Epithelial cell of proximal tubule (primary cell): ENCODE measurements at regions not wholly inside any gene's neighbourhood (a gene's known extent, or its start where the extent isn't known, plus 50 kb on each side); places are given as distances from the start of the nearest gene placed in this dataset.
A peak's percentile ranks its signal among the peaks of the same experiment; 100 is the strongest.

Source experiments
- DNase-seq: peaks from one replicate; pipeline ENCODE4 v3.0.0-alpha.2; 2011; ENCODE audit warnings: low read depth
- H3K4me3 ChIP-seq: 2 replicates; pipeline ENCODE4 v1.5.1; 2011; ENCODE audit warnings: low read depth, mild to moderate bottlenecking, low read length
- TF ChIP-seq, protein P1 (sequence below): conservative IDR thresholded peaks from 2 replicates; pipeline ENCODE4 v1.5.1; 2012; ENCODE audit warnings: low read depth, mild to moderate bottlenecking, low read length

GRCh38 chrX:8346060-8346459, 118.6 kb upstream of the VCX3B start:
- H3K4me3 ChIP-seq = no peak overlapping the region
- TF ChIP-seq, protein P1, sequence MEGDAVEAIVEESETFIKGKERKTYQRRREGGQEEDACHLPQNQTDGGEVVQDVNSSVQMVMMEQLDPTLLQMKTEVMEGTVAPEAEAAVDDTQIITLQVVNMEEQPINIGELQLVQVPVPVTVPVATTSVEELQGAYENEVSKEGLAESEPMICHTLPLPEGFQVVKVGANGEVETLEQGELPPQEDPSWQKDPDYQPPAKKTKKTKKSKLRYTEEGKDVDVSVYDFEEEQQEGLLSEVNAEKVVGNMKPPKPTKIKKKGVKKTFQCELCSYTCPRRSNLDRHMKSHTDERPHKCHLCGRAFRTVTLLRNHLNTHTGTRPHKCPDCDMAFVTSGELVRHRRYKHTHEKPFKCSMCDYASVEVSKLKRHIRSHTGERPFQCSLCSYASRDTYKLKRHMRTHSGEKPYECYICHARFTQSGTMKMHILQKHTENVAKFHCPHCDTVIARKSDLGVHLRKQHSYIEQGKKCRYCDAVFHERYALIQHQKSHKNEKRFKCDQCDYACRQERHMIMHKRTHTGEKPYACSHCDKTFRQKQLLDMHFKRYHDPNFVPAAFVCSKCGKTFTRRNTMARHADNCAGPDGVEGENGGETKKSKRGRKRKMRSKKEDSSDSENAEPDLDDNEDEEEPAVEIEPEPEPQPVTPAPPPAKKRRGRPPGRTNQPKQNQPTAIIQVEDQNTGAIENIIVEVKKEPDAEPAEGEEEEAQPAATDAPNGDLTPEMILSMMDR = no peak
- no peak for DNase-seq

DNA sequence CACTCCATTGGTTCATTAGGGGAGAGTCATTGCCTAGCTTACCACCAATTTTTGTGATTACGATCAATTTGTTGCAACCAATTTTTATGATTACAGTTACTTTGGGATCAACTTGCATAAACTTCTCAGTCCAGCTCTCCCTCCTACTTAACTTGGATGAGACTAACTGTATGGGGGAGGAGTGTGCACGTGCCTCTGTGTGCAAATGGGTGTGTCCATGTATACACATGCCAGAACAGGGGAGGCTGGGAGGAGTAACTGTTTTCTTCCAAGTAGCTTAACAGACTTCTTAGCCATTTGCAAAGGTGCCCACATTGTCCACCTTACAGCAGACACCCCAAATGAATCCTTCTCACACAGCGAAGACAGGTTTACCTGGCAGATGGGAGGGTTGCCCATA, 117.7 kb upstream of the VCX3B start:
- no peak overlapping the region for H3K4me3 ChIP-seq
- TF ChIP-seq, protein P1 = no peak
- DNase-seq = no peak

GRCh38 chrX:8349816-8350544, 114.7 kb upstream of the VCX3B start:
- TF ChIP-seq, protein P1 = no peak
- no peak overlapping the region for H3K4me3 ChIP-seq
- DNase-seq = no peak

GRCh38 chrX:8358302-8358701, 106.3 kb upstream of the VCX3B start:
- H3K4me3 ChIP-seq = no peak overlapping the region
- DNase-seq = no peak
- TF ChIP-seq, protein P1 = no peak

- H3K4me3 ChIP-seq = no peak overlapping the region
- TF ChIP-seq, protein P1 = peak; percentile 53
- no peak for DNase-seq
Measured at GRCh38 chrX:8364369-8365141, 100.1 kb upstream of the VCX3B start.

DNA sequence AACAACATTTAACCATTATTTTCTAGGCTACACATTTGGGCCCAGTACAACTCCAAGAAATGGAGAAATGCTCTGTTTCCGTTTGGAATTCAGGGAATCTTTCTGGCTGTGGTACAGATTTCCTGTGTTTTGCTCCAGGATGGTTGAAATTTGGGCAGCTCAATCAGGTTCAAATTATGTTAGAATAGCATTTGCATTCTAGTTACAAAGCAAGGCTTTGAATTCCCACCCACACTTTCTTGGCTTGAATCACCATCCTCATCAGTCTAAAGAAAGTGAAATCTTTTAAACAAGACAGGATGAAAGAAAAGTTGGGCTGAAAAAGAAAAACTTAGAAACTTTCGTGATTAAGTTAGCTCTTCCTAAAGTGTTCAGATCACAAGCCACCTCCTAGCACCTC, 98.1 kb upstream of the VCX3B start:
- no peak for DNase-seq
- no peak overlapping the region for H3K4me3 ChIP-seq
- TF ChIP-seq, protein P1 = no peak
